H7 (cell line): ENCODE measurements at regions not wholly inside any gene's neighbourhood (a gene's known extent, or its start where the extent isn't known, plus 50 kb on each side); places are given as distances from the start of the nearest gene placed in this dataset.

Source experiments
- DNase-seq: peaks from one replicate; pipeline ENCODE4 v3.0.0; 2012
- H3K27me3 ChIP-seq: 2 replicates; pipeline ENCODE4 v1.6.0; 2011; ENCODE audit warnings: mild to moderate bottlenecking, low read length; ENCODE audit not compliant: control insufficient read depth, insufficient read depth
- H3K36me3 ChIP-seq: replicated peaks from 2 replicates; pipeline ENCODE4 v1.5.1; 2011; ENCODE audit warnings: low read length; ENCODE audit not compliant: control insufficient read depth, insufficient read depth
- H3K4me3 ChIP-seq: 2 replicates; pipeline ENCODE4 v1.5.1; 2011; ENCODE audit warnings: low read depth, mild to moderate bottlenecking, control low read depth, low read length, moderate library complexity; ENCODE audit not compliant: insufficient read depth

GRCh38 chr15:91472316-91472756 lies 372.3 kb downstream of the SV2B start:
- Histone ChIP-seq H3K27me3 (no peaks in the 10 kb centered on the region), H3K4me3 (no peak overlapping the region), H3K36me3 (no peaks in the 10 kb centered on the region)
- DNase-seq, result no peak

GRCh38 chr15:91473894-91474545 lies 374.0 kb downstream of the SV2B start:
- Histone ChIP-seq H3K27me3 (no peaks in the 10 kb centered on the region), H3K4me3 (no peak overlapping the region), H3K36me3 (no peaks in the 10 kb centered on the region)
- DNase-seq, result no peak

- H3K36me3 ChIP-seq, result no peaks in the 10 kb centered on the region
- DNase-seq, result no peak
- no peaks in the 10 kb centered on the region for H3K27me3 ChIP-seq
- H3K4me3 ChIP-seq, result no peak overlapping the region
These were observed 376.6 kb upstream of the SLCO3A1 start for GRCh38 chr15:91476861-91477260.

GRCh38 chr15:91478717-91479191 lies 374.8 kb upstream of the SLCO3A1 start:
- no peak for DNase-seq
- no peak overlapping the region for H3K4me3 ChIP-seq
- no peaks in the 10 kb centered on the region for H3K36me3 ChIP-seq
- H3K27me3 ChIP-seq, result no peaks in the 10 kb centered on the region

GRCh38 chr15:91480426-91480825 lies 373.1 kb upstream of the SLCO3A1 start:
- no peak for DNase-seq
- Histone ChIP-seq H3K36me3 (no peaks in the 10 kb centered on the region), H3K27me3 (no peaks in the 10 kb centered on the region), H3K4me3 (no peak overlapping the region)

- Histone ChIP-seq H3K36me3 (no peaks in the 10 kb centered on the region), H3K27me3 (no peaks in the 10 kb centered on the region), H3K4me3 (no peak overlapping the region)
- no peak for DNase-seq
These were observed 370.7 kb upstream of the SLCO3A1 start for GRCh38 chr15:91482799-91483198.

- Histone ChIP-seq H3K36me3 (no peaks in the 10 kb centered on the region), H3K27me3 (no peaks in the 10 kb centered on the region), H3K4me3 (no peak overlapping the region)
- DNase-seq, result no peak
These were observed 369.4 kb upstream of the SLCO3A1 start for GRCh38 chr15:91484141-91484540.

GRCh38 chr15:91488452-91488851 lies 365.1 kb upstream of the SLCO3A1 start:
- Histone ChIP-seq H3K36me3 (no peaks in the 10 kb centered on the region), H3K27me3 (no peaks in the 10 kb centered on the region), H3K4me3 (no peak overlapping the region)
- DNase-seq, result no peak

GRCh38 chr15:91490211-91490610 lies 363.3 kb upstream of the SLCO3A1 start:
- Histone ChIP-seq H3K36me3 (no peaks in the 10 kb centered on the region), H3K27me3 (no peaks in the 10 kb centered on the region), H3K4me3 (no peak overlapping the region)
- no peak for DNase-seq

GRCh38 chr15:91491101-91491950 lies 362.2 kb upstream of the SLCO3A1 start:
- DNase-seq, result no peak
- Histone ChIP-seq H3K36me3 (no peaks in the 10 kb centered on the region), H3K27me3 (no peaks in the 10 kb centered on the region), H3K4me3 (no peak overlapping the region)

GRCh38 chr15:91496754-91497691 lies 356.5 kb upstream of the SLCO3A1 start:
- no peaks in the 10 kb centered on the region for H3K36me3 ChIP-seq
- DNase-seq, result no peak
- no peaks in the 10 kb centered on the region for H3K27me3 ChIP-seq
- no peak overlapping the region for H3K4me3 ChIP-seq

GRCh38 chr15:91498046-91498748 lies 355.3 kb upstream of the SLCO3A1 start:
- Histone ChIP-seq H3K4me3 (no peak overlapping the region), H3K27me3 (no peaks in the 10 kb centered on the region), H3K36me3 (no peaks in the 10 kb centered on the region)
- DNase-seq, result no peak

GRCh38 chr15:91498749-91499062 lies 354.8 kb upstream of the SLCO3A1 start:
- DNase-seq, result no peak
- Histone ChIP-seq H3K27me3 (no peaks in the 10 kb centered on the region), H3K36me3 (no peaks in the 10 kb centered on the region), H3K4me3 (no peak overlapping the region)

GRCh38 chr15:91499774-91500383 lies 353.6 kb upstream of the SLCO3A1 start:
- DNase-seq, result peak; percentile 27
- Histone ChIP-seq H3K4me3 (no peak overlapping the region), H3K27me3 (no peaks in the 10 kb centered on the region), H3K36me3 (no peaks in the 10 kb centered on the region)
